NCI-H82 treated with DMSO at 0.1 percent for 48 hours (cell line): ENCODE measurements at regions not wholly inside any gene's neighbourhood (a gene's known extent, or its start where the extent isn't known, plus 50 kb on each side); places are given as distances from the start of the nearest gene placed in this dataset.

ENCODE experiments used
- DNase-seq: peaks from one replicate; lab custom pipeline; 2025; ENCODE audit not compliant: unreplicated experiment; lab: John Stamatoyannopoulos, UW

- no peak for DNase-seq
Observed at GRCh38 chr1:238241607-238242006, 350.9 kb upstream of the ZP4 start.

DNA sequence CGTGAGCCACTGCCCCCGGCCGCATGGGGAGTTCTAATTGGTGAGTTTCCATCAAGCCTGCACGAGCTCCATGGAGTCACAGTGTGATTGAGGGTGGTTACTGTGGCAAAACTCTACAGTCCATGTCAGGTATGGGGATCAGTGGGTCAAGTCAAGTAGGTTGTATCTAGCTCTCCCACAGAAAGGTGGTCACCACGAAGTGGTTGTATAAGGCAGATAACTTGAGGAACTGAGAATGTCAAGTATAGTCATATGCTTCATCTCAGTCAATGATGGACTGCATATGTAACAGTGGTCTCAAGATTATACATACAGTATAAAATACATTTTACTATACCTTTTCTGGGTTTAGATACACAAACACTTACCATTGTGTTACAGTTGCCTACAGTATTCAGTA is 348.6 kb upstream of the ZP4 start:
- no peak for DNase-seq

- DNase-seq: no peak
Observed at GRCh38 chr1:238233966-238234365, 343.2 kb upstream of the ZP4 start.

- peak; percentile 73 for DNase-seq
Observed at GRCh38 chr1:238232084-238232710, 341.5 kb upstream of the ZP4 start.

DNA sequence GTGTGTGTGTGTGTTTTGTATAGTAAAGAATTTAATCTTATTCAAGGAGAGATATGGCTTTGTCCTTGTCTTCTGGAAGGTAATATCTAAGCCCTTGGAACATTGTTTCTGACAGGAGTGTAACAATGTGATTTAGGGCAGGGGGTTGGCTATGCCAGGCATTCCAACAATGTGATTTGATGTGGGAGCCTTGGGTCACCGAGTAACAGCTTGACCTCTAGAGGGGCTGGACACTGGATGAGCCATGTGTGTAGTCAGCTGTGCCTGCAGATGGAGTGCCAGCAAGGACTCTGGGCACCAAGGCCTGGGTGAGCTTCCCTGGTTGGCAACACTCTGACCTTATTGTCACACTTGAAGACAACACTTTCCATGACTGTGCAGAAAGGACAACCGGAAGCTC is 336.1 kb upstream of the ZP4 start:
- no peak for DNase-seq

DNA sequence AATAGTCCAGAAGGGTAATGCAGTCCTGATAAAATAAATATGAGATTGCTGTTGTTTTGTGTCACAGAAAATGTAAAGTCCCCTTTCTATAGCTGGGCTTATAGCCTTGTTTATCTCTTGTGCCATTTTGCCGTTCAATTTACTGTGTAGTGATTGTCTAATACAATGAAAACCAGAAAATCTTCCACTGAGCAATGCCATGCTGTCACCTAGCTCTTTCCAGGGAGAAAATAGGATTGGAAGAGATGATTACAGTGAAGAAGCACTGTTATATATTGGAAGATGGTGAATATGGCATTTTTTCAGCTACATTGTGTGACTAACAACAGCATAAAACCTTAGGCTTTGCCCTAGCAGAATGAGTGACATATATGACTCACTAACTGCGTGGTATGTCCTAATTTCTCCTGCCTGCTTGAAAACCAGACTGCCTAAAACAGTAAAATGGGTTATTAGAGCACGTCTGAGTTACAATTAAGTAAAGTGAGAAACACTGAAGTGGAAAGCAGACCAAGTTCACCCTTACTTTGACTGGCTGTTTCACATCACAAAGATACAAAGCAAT is 332.4 kb upstream of the ZP4 start:
- no peak for DNase-seq

- no peak for DNase-seq
Observed at GRCh38 chr1:238221738-238222137, 331.0 kb upstream of the ZP4 start.

- DNase-seq: no peak
Observed at GRCh38 chr1:238214449-238214848, 323.7 kb upstream of the ZP4 start.

GRCh38 chr1:238205045-238205662 is 314.4 kb upstream of the ZP4 start:
- no peak for DNase-seq

DNA sequence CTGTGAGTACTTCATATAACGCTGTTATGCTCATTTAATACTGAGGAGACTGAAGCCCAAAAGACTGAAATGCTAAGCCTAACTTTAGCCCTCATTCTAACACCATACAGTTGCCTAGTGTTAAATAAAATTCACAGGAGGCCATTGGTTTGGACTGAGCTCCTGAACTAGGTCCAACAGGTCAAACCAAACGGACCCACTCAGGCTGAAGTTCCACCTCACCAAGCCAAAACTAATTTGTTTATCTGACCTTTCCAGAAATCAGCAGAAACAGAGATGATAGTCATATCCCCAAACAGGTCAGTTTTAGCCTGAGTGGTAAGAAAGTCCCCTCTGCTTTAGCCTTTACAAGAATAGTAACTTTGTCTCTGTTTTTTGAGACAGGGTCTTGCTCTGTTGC is 311.3 kb upstream of the ZP4 start:
- DNase-seq: no peak

DNA sequence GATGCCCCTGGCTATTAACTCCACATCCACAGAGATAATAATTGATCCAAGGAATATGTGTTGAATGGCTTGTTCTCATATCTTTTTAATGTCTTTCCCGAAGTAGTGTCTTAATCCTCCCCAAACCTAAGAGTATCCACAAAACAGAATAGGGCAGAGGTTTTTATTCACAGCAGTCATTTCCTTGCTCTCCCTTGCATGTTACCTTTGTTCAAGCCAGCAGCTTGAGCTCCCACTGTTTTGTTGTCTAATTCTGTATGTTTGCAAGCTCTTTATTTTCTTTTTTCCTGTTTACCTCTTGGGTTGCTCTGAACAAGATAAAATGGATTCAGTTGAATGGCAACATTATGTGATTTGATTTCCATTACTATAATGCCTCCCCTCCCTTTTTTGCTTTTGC is 308.6 kb upstream of the ZP4 start:
- DNase-seq: no peak

GRCh38 chr1:238196516-238196915 is 305.8 kb upstream of the ZP4 start:
- DNase-seq: no peak

GRCh38 chr1:238191170-238191569 is 300.4 kb upstream of the ZP4 start:
- DNase-seq: no peak

GRCh38 chr1:238187575-238187949 is 296.8 kb upstream of the ZP4 start:
- DNase-seq: no peak

- no peak for DNase-seq
Observed at GRCh38 chr1:238186887-238187574, 296.3 kb upstream of the ZP4 start.

DNA sequence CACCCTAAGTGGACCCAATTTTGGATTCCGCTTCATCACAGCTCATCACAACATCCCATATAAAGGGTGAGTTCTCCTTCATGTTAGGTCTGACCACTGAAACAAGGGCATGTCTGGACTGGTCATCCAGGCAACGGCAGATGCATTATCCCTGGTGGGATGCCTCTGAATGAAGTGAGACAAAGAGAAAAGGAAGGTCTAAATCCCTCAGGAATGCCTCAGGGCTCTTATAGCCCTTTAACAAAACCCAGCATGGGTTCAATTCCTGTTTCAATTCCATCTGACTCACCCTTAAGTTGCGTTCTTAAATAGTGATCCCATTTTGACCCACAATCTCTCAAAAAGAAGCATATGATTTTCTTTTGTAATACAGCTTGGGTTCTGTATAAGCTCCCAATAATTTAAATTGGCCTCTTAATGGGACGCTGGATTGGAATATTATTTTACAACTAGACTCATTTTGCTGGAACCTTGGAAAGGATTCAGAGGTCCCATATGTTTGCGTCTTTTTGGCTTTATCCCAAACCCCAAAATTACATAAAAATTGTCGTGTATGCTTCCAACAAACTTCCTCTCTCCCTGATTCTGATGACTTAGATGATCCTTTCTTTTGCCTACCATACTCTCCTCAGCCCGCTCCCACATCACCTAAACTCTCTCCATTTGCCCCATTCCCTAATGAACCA is 287.4 kb upstream of the ZP4 start:
- DNase-seq: no peak

DNA sequence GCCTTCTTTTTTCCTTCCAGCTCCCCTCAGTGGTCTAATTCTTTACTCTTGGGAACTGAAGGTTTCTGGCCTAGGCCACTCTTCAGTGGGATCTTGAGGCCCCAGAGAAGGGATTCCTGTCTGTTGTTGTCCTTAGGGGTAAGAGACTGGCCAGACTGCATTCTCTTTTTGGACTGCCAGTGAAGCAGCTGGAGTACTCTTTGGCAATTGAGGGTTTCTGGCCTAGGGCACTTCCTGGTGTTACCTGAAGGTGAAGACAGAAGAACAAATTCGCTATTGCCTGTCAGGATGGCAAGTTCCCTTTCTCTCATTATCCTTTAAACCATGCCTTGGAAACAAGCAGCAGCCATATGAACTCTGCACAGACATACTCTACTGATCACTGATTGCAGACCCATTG is 286.6 kb upstream of the ZP4 start:
- no peak for DNase-seq

GRCh38 chr1:238176441-238176840 is 285.7 kb upstream of the ZP4 start:
- DNase-seq: no peak

- no peak for DNase-seq
Observed at GRCh38 chr1:238171985-238172384, 281.3 kb upstream of the ZP4 start.

GRCh38 chr1:238161955-238162354 is 271.2 kb upstream of the ZP4 start:
- DNase-seq: no peak

- no peak for DNase-seq
Observed at GRCh38 chr1:238153939-238154338, 263.2 kb upstream of the ZP4 start.

GRCh38 chr1:238153253-238153652 is 262.5 kb upstream of the ZP4 start:
- no peak for DNase-seq
